ENCODE measurements at regions not wholly inside any gene's neighbourhood (a gene's known extent, or its start where the extent isn't known, plus 50 kb on each side); places are given as distances from the start of the nearest gene placed in this dataset.

DNA sequence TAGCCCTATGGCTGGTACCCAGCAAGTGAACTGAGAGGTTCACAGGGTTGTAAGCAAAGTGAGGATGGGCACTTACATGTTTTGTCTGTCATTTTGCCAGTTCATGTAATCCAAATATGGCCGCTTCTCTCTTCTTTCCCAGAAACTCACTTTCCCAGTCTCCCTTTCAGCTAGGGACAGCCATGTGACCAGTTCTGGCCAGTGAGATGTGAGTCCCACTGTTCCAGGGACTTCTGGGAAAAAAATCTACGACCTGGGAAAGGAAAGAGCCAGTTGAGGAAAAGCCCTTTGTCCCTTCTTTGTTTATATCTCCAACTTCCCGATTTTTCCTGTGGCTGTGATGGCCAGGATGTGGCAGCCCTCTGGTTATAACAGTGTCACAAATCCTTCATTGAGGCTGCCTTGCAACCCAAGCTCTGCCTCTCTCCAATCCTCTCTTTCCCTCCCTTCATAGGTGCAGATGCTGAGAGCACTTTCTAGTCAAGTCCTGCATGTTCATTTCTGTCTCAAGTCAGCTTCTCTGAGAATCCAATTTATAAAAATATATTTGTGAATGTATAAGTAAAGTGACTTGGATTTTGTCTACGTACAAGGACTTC is 148.6 kb upstream of the ZFP64 start:
- Mint-ChIP-seq H3K9me3 (peaks cover 0 to 7% (median 1%) of the 10 kb centered on the region in 7 donors), H3K4me3 (no peak overlapping the region), H3K4me1 (no peaks in the 10 kb centered on the region), H3K27me3 (ENCODE audit: low read depth in 3 of 3) (peaks cover 0 to 7% (median 0%) of the 10 kb centered on the region in 3 donors), H3K27ac (no peak overlapping the region), H3K36me3 (no peaks in the 10 kb centered on the region)
- Histone ChIP-seq H3K27me3 (ENCODE audit: control insufficient read depth in 2 of 2, insufficient read depth in 2 of 2, low read length in 2 of 2) (no peaks in the 10 kb centered on the region), H3K27ac (ENCODE audit: low read depth in 1 of 2, low read length in 2 of 2) (no peak overlapping the region), H3K9me3 (replicated peaks in 1 of 2; ENCODE audit: control insufficient read depth in 1 of 2, insufficient read depth in 1 of 2, low read length in 2 of 2) (no peaks in the 10 kb centered on the region), H3K4me1 (ENCODE audit: control insufficient read depth in 1 of 2, insufficient read depth in 2 of 2, low read length in 2 of 2) (no peaks in the 10 kb centered on the region), H3K4me3 (replicated peaks in 1 of 3; ENCODE audit: low read depth in 2 of 3, low read length in 3 of 3) (no peak overlapping the region), H3K36me3 (replicated peaks in 1 of 2; ENCODE audit: control insufficient read depth in 1 of 2, insufficient read depth in 2 of 2, low read length in 2 of 2) (no peaks in the 10 kb centered on the region), H3K4me2 (replicated peaks; ENCODE audit: extremely low read depth, low read length, poor library complexity, severe bottlenecking) (no peak overlapping the region), H3K9ac (ENCODE audit: insufficient read depth, low read length, poor library complexity, severe bottlenecking) (no peak overlapping the region), H4K20me1 (ENCODE audit: insufficient read depth, low read length) (no peaks in the 10 kb centered on the region), H2AFZ (ENCODE audit: insufficient read depth, low read depth, low read length, poor library complexity, severe bottlenecking) (no peak overlapping the region), H3K79me2 (ENCODE audit: insufficient read depth, low read length) (no peaks in the 10 kb centered on the region)
- TF ChIP-seq, protein P1, sequence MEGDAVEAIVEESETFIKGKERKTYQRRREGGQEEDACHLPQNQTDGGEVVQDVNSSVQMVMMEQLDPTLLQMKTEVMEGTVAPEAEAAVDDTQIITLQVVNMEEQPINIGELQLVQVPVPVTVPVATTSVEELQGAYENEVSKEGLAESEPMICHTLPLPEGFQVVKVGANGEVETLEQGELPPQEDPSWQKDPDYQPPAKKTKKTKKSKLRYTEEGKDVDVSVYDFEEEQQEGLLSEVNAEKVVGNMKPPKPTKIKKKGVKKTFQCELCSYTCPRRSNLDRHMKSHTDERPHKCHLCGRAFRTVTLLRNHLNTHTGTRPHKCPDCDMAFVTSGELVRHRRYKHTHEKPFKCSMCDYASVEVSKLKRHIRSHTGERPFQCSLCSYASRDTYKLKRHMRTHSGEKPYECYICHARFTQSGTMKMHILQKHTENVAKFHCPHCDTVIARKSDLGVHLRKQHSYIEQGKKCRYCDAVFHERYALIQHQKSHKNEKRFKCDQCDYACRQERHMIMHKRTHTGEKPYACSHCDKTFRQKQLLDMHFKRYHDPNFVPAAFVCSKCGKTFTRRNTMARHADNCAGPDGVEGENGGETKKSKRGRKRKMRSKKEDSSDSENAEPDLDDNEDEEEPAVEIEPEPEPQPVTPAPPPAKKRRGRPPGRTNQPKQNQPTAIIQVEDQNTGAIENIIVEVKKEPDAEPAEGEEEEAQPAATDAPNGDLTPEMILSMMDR (IDR thresholded peaks at IDR 0.05): no peak
- no peak for DNase-seq
- intact Hi-C loops (cut with micrococcal nuclease): no loop called here
- 40% methylated on average over 1 of the region's 4 CpGs for WGBS (ENCODE audit: insufficient coverage)

DNA sequence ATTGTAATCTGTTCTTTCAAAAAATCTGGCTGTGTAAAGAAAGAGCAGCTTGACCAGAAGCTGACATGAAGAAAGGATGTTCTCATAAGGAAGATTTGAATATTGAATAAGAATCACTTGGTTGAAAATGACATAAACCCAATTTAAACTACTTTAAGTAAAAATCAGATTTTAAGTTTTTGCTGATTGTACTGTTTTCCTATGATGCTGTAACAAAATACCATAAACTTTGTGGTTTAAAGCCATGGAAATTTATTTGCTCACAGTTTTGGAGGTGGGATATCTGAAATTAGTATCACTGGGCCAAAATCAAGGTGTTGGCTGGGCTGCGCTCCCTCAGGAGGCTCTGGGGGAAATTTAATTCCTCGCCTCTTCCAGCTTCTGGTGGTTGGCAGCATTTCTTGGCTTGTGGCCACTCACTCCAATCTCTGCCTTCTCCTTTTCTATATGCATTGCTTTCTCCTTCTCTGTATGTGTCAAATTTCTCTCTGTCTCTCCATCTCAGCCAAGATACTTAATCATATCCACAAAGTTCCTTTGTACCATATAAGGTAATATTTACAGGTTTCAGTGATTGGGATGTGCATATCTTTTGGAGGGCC is 141.2 kb upstream of the ZFP64 start:
- Histone ChIP-seq H3K27ac (ENCODE audit: low read depth in 1 of 2, low read length in 2 of 2) (no peak overlapping the region), H3K9me3 (replicated peaks in 1 of 2; ENCODE audit: control insufficient read depth in 1 of 2, insufficient read depth in 1 of 2, low read length in 2 of 2) (no peaks in the 10 kb centered on the region), H3K4me3 (replicated peaks in 1 of 3; ENCODE audit: low read depth in 2 of 3, low read length in 3 of 3) (no peak overlapping the region), H3K9ac (ENCODE audit: insufficient read depth, low read length, poor library complexity, severe bottlenecking) (no peak overlapping the region), H3K79me2 (ENCODE audit: insufficient read depth, low read length) (no peaks in the 10 kb centered on the region), H3K27me3 (ENCODE audit: control insufficient read depth in 2 of 2, insufficient read depth in 2 of 2, low read length in 2 of 2) (no peaks in the 10 kb centered on the region), H3K4me1 (ENCODE audit: control insufficient read depth in 1 of 2, insufficient read depth in 2 of 2, low read length in 2 of 2) (no peaks in the 10 kb centered on the region), H4K20me1 (ENCODE audit: insufficient read depth, low read length) (no peaks in the 10 kb centered on the region), H3K4me2 (replicated peaks; ENCODE audit: extremely low read depth, low read length, poor library complexity, severe bottlenecking) (no peak overlapping the region), H3K36me3 (replicated peaks in 1 of 2; ENCODE audit: control insufficient read depth in 1 of 2, insufficient read depth in 2 of 2, low read length in 2 of 2) (no peaks in the 10 kb centered on the region), H2AFZ (ENCODE audit: insufficient read depth, low read depth, low read length, poor library complexity, severe bottlenecking) (no peak overlapping the region)
- peaks cover 0 to 12% (median 5%) of the 10 kb centered on the region in 7 donors for H3K9me3 Mint-ChIP-seq
- DNase-seq: no peak
- H3K4me3 Mint-ChIP-seq: no peak overlapping the region
- no CpG with 5 or more reads among the region's 2 CpGs for WGBS (ENCODE audit: insufficient coverage)
- no peaks in the 10 kb centered on the region for H3K36me3 Mint-ChIP-seq
- peaks cover 0 to 6% (median 2%) of the 10 kb centered on the region in 3 donors for H3K27me3 Mint-ChIP-seq (ENCODE audit: low read depth in 3 of 3)
- H3K4me1 Mint-ChIP-seq: no peaks in the 10 kb centered on the region
- intact Hi-C loops (cut with micrococcal nuclease): no loop called here
- no peak overlapping the region for H3K27ac Mint-ChIP-seq
- TF ChIP-seq, protein P1 (IDR thresholded peaks at IDR 0.05): no peak

Data from CD14-positive monocyte (primary cell).